DMS 273 treated with DMSO at 0.1 percent for 48 hours (cell line): ENCODE measurements at regions not wholly inside any gene's neighbourhood (a gene's known extent, or its start where the extent isn't known, plus 50 kb on each side); places are given as distances from the start of the nearest gene placed in this dataset.
"Not testable (repeated sequence)": the region's sequence is repeated elsewhere in the genome, so short reads cannot be mapped to it uniquely, and the experiment has no call there.

Experiments
- DNase-seq: peaks from one replicate; lab custom pipeline; 2025; lab: John Stamatoyannopoulos, UW

- not testable (repeated sequence) for DNase-seq
Measured at GRCh38 chr19:56980326-56980725, 139.5 kb upstream of the USP29 start.

- DNase-seq = no peak
Measured at GRCh38 chr19:56980906-56981305, 138.9 kb upstream of the USP29 start.

GRCh38 chr19:56981440-56981839 is 138.3 kb upstream of the USP29 start:
- not testable (repeated sequence) for DNase-seq

- DNase-seq = no peak
Measured at GRCh38 chr19:56983171-56983570, 136.6 kb upstream of the USP29 start.

GRCh38 chr19:56983804-56984203 is 136.0 kb upstream of the USP29 start:
- DNase-seq = no peak

- DNase-seq = no peak
Measured at GRCh38 chr19:56986386-56986785, 133.4 kb upstream of the USP29 start.

- DNase-seq = no peak
Measured at GRCh38 chr19:56987184-56987583, 132.6 kb upstream of the USP29 start.

GRCh38 chr19:56988299-56988698 is 131.5 kb upstream of the USP29 start:
- DNase-seq = no peak

- no peak for DNase-seq
Measured at GRCh38 chr19:56991912-56992311, 127.9 kb upstream of the USP29 start.

- DNase-seq = no peak
Measured at GRCh38 chr19:56993851-56994250, 125.9 kb upstream of the USP29 start.

GRCh38 chr19:56994251-56995017 is 125.4 kb upstream of the USP29 start:
- no peak for DNase-seq

GRCh38 chr19:56995303-56995702 is 124.5 kb upstream of the USP29 start:
- DNase-seq = no peak

- no peak for DNase-seq
Measured at GRCh38 chr19:57002195-57002601, 117.6 kb upstream of the USP29 start.

GRCh38 chr19:57002710-57003109 is 117.1 kb upstream of the USP29 start:
- DNase-seq = no peak

- no peak for DNase-seq
Measured at GRCh38 chr19:57004418-57004817, 115.4 kb upstream of the USP29 start.

GRCh38 chr19:57008432-57008831 is 111.4 kb upstream of the USP29 start:
- no peak for DNase-seq

- DNase-seq = no peak
Measured at GRCh38 chr19:57010541-57010940, 109.2 kb upstream of the USP29 start.

- no peak for DNase-seq
Measured at GRCh38 chr19:57016076-57016475, 103.7 kb upstream of the USP29 start.

GRCh38 chr19:57016491-57016890 is 103.3 kb upstream of the USP29 start:
- no peak for DNase-seq

GRCh38 chr19:57025491-57025890 is 94.3 kb upstream of the USP29 start:
- DNase-seq = no peak

- DNase-seq = no peak
Measured at GRCh38 chr19:57026476-57026875, 93.3 kb upstream of the USP29 start.

- DNase-seq = no peak
Measured at GRCh38 chr19:57027360-57027759, 92.4 kb upstream of the USP29 start.

GRCh38 chr19:57028804-57029525 is 90.8 kb upstream of the USP29 start:
- no peak for DNase-seq

- DNase-seq = no peak
Measured at GRCh38 chr19:57031106-57031505, 88.7 kb upstream of the USP29 start.
